HEK293T (cell line): ENCODE measurements at regions not wholly inside any gene's neighbourhood (a gene's known extent, or its start where the extent isn't known, plus 50 kb on each side); places are given as distances from the start of the nearest gene placed in this dataset.

ENCODE experiments used
- CTCF ChIA-PET: fragments of 350-600 bp; formaldehyde crosslinking; extraction: SDS; loops from one replicate; lab custom pipeline; 2021; ENCODE audit warnings: antibody characterized with exemption, inconsistent platforms; lab: Yijun Ruan, JAX
- POLR2A ChIA-PET: fragments of 350-600 bp; formaldehyde crosslinking; extraction: SDS; loops from one replicate; lab custom pipeline; 2020; ENCODE audit warnings: antibody characterized with exemption, inconsistent platforms; lab: Yijun Ruan, JAX
- DNase-seq: peaks from one replicate; pipeline ENCODE4 v3.0.0; 2012; ENCODE audit warnings: mixed read lengths; ENCODE audit errors: extremely low spot score
- ARNT ChIP-seq: fragments of 450-650 bp; IDR thresholded peaks from 2 replicates; pipeline ENCODE4 v1.6.1; 2017; ENCODE audit warnings: mild to moderate bottlenecking
- BHLHE40 ChIP-seq: fragments of 450-650 bp; IDR thresholded peaks from 2 replicates; pipeline ENCODE4 v1.6.1; 2016; ENCODE audit warnings: mild to moderate bottlenecking, moderate library complexity, borderline replicate concordance
- CTBP1 ChIP-seq: fragments of 450-650 bp; IDR thresholded peaks from 2 replicates; pipeline ENCODE4 v1.6.1; 2016; ENCODE audit warnings: borderline replicate concordance
- ELF4 ChIP-seq: fragments of 450-650 bp; IDR thresholded peaks from 2 replicates; pipeline ENCODE4 v1.6.1; 2017; ENCODE audit warnings: antibody characterized with exemption
- FOXA1 ChIP-seq: fragments of 450-650 bp; IDR thresholded peaks from 2 replicates; pipeline ENCODE4 v1.6.1; 2016; ENCODE audit warnings: mild to moderate bottlenecking
- FOXK2 ChIP-seq: fragments of 450-650 bp; IDR thresholded peaks from 2 replicates; pipeline ENCODE4 v1.6.1; 2016; ENCODE audit warnings: mild to moderate bottlenecking
- FOXM1 ChIP-seq: fragments of 450-650 bp; IDR thresholded peaks from 2 replicates; pipeline ENCODE4 v1.6.1; 2017; ENCODE audit warnings: mild to moderate bottlenecking, borderline replicate concordance
- HDGF ChIP-seq: fragments of 450-650 bp; IDR thresholded peaks from 2 replicates; pipeline ENCODE4 v1.6.1; 2017; ENCODE audit warnings: antibody characterized with exemption, borderline replicate concordance
- L3MBTL2 ChIP-seq: fragments of 450-650 bp; conservative IDR thresholded peaks from 2 replicates; pipeline ENCODE4 v1.6.1; 2016; ENCODE audit warnings: mild to moderate bottlenecking
- LEF1 ChIP-seq: fragments of 450-650 bp; IDR thresholded peaks from 2 replicates; pipeline ENCODE4 v1.6.1; 2017; ENCODE audit warnings: mild to moderate bottlenecking, borderline replicate concordance
- NFRKB ChIP-seq: fragments of 450-650 bp; IDR thresholded peaks from 2 replicates; pipeline ENCODE4 v1.6.1; 2016; ENCODE audit warnings: mild to moderate bottlenecking, moderate library complexity
- PKNOX1 ChIP-seq: fragments of 450-650 bp; IDR thresholded peaks from 2 replicates; pipeline ENCODE4 v1.6.1; 2016
- SP1 ChIP-seq: fragments of 450-650 bp; IDR thresholded peaks from 2 replicates; pipeline ENCODE4 v1.6.1; 2017
- SUZ12 ChIP-seq: fragments of 450-650 bp; IDR thresholded peaks from 2 replicates; pipeline ENCODE4 v1.6.1; 2016; ENCODE audit warnings: mild to moderate bottlenecking
- TARDBP ChIP-seq: fragments of 450-650 bp; IDR thresholded peaks from 2 replicates; pipeline ENCODE4 v1.6.1; 2016
- ZNF384 ChIP-seq: fragments of 450-650 bp; IDR thresholded peaks from 2 replicates; pipeline ENCODE4 v1.6.1; 2016

- DNase-seq: no peak
- CTCF ChIA-PET: no interaction called here
- no peak for TF ChIP-seq NFRKB
- no peak for TF ChIP-seq SP1
- TF ChIP-seq CTBP1: no peak
- TF ChIP-seq BHLHE40: no peak
- no peak for TF ChIP-seq FOXM1
- no peak for TF ChIP-seq L3MBTL2
- TF ChIP-seq TARDBP: no peak
- no peak for TF ChIP-seq LEF1
- TF ChIP-seq ELF4: no peak
- no peak for TF ChIP-seq FOXA1
- no peak for TF ChIP-seq FOXK2
- TF ChIP-seq SUZ12: no peak
- no peak for TF ChIP-seq PKNOX1
- no peak for TF ChIP-seq ARNT
- TF ChIP-seq HDGF: no peak
- TF ChIP-seq ZNF384: no peak
- POLR2A ChIA-PET: no interaction called here
Measured at GRCh38 chr21:35537604-35538003, 488.5 kb upstream of the RUNX1 start.

- DNase-seq: no peak
- CTCF ChIA-PET: no interaction called here
- TF ChIP-seq BHLHE40 (no peak), L3MBTL2 (no peak), FOXA1 (no peak), FOXK2 (no peak)
- POLR2A ChIA-PET: no interaction called here
Measured at GRCh38 chr21:35533893-35534292, 484.8 kb upstream of the RUNX1 start.

DNA sequence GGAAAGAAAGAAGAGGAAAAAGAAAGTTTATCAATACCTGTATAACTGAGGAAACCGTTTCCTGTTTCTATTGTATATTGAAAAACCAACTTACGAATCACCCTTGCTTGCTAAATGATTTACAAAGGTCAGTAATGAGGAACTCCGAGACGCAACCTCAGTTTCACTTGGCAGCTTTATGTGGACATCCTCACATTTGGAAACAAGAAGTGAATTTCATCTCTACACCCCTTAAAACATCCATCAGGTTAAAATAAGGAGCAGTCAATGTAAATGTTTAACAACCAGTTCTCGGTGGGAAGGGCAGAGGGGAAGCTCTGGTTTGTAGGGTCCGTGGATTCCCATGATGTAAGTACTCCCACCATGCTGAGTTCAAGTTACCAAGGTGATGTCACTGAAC is 481.7 kb upstream of the RUNX1 start:
- DNase-seq: no peak
- TF ChIP-seq TARDBP: no peak
- TF ChIP-seq ARNT: no peak
- TF ChIP-seq SP1: no peak
- TF ChIP-seq NFRKB: no peak
- TF ChIP-seq ELF4: no peak
- no peak for TF ChIP-seq CTBP1
- TF ChIP-seq SUZ12: no peak
- no peak for TF ChIP-seq FOXA1
- no peak for TF ChIP-seq BHLHE40
- TF ChIP-seq L3MBTL2: no peak
- TF ChIP-seq FOXM1: no peak
- no peak for TF ChIP-seq FOXK2
- TF ChIP-seq HDGF: no peak
- TF ChIP-seq PKNOX1: no peak
- no peak for TF ChIP-seq ZNF384
- TF ChIP-seq LEF1: no peak
- CTCF ChIA-PET: no interaction called here
- POLR2A ChIA-PET: no interaction called here

GRCh38 chr21:35529171-35529863 is 480.2 kb upstream of the RUNX1 start:
- no peak for TF ChIP-seq TARDBP
- TF ChIP-seq CTBP1: no peak
- no peak for TF ChIP-seq L3MBTL2
- no peak for TF ChIP-seq BHLHE40
- TF ChIP-seq FOXK2: no peak
- no peak for TF ChIP-seq NFRKB
- TF ChIP-seq SUZ12: no peak
- no peak for TF ChIP-seq FOXA1
- no peak for TF ChIP-seq ARNT
- TF ChIP-seq ELF4: no peak
- POLR2A ChIA-PET: no interaction called here
- CTCF ChIA-PET: no interaction called here
- no peak for DNase-seq

DNA sequence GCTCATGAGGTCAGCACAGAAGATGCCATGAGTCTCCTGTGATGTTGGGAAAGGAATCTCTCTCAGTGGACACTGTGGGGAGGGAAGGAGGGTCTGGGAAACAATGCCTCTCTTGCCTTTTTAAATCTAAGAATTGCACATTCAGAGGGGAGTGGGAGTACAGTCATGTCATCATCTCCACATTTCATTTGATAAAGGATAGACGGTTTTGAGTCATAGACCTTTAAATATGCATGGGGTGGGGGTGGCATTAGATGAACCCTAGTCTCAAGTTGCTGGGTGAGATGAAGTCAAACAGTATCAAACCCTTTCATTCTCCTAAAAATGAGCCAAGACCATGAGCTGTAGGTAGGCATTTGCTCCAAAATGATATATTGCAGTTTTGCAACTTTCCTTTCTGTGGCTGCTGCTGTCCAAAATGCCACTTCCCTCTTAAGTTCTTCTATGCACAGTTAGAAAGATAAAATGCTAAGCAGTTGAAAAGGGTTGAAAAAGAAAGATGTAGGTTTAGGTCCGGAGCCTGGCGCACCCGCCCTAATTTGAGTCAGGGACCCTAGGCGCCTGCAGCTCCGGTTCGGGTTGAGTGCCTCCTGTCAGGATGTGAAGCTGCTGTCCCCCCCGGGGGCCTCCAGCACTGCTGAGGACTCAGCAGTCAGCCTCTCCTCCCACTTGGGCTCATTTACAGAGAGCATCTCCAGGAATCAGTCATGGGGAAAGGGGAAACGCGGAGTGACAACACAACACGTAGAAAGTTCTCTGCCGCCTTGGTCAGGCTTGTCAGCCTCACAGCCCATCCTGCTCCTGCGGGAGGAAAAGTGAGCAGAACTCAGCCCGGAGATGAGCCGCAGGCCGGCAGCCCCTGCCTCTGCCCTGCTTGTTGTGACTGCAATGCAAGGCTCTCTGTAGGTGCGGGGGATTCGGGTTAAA is 479.3 kb upstream of the RUNX1 start:
- POLR2A ChIA-PET: no interaction called here
- CTCF ChIA-PET: interaction anchor here (0.6 kb wide), 1 partner anchor 129 kb away, joined by 3 read pairs; no protein-coding TSS in a partner anchor
- no peak for DNase-seq
- TF ChIP-seq ELF4 (no peak), FOXK2 (no peak), HDGF (no peak), PKNOX1 (no peak), BHLHE40 (no peak)

DNA sequence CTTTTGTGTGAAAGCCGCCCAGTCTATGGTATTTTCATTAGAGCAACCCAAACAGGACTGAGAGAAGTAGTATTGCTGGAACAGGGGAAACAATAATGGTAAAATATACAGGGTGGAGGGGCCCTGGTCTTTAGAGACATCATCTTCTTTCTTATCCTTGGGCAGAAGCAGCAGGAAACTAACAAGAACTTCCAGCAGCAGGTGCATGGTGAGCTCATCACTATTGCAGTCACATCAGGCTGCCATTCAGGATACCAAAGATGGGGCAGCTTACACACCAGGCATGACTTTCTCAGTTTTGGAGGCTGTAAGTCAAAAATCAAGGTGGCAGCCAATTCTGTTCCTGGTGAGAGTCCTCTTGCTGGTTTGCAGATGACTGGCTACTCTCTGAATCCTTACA is 478.3 kb upstream of the RUNX1 start:
- DNase-seq: no peak
- CTCF ChIA-PET: no interaction called here
- TF ChIP-seq CTBP1: no peak
- TF ChIP-seq BHLHE40: no peak
- no peak for TF ChIP-seq ELF4
- TF ChIP-seq FOXM1: no peak
- no peak for TF ChIP-seq ZNF384
- TF ChIP-seq LEF1: no peak
- TF ChIP-seq PKNOX1: no peak
- TF ChIP-seq HDGF: no peak
- no peak for TF ChIP-seq FOXA1
- no peak for TF ChIP-seq NFRKB
- no peak for TF ChIP-seq FOXK2
- TF ChIP-seq L3MBTL2: no peak
- TF ChIP-seq TARDBP: no peak
- TF ChIP-seq ARNT: no peak
- no peak for TF ChIP-seq SP1
- TF ChIP-seq SUZ12: no peak
- POLR2A ChIA-PET: no interaction called here
